ENCODE measurements at regions not wholly inside any gene's neighbourhood (a gene's known extent, or its start where the extent isn't known, plus 50 kb on each side); places are given as distances from the start of the nearest gene placed in this dataset.

DNA sequence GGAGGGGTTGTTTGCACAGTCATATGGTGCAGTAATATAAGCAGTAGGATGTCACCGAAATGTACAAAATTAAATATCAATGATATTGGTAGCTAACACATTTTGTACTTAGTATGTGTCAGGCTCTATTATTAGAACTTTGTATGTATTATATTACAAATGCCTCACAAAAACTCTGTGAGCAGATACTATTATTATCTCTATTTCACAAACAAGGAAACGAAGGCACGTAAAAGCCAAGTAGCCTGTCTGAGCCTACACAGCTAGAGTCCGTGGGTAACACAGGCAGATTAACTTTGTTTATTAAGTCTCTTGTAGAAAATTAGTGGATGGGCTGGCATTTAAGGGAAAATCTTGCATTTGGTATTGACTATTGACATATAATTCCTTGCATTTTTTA is 284.3 kb upstream of the DAB2 start:
- Histone ChIP-seq H2AFZ (ENCODE audit: low read length) (no peak overlapping the region), H3K9ac (ENCODE audit: insufficient read depth, low read length) (no peak overlapping the region), H3K27ac (ENCODE audit: insufficient read depth, low read length) (no peak overlapping the region), H3K79me2 (ENCODE audit: control insufficient read depth, insufficient read depth, low read length) (no peaks in the 10 kb centered on the region), H3K4me1 (ENCODE audit: control insufficient read depth, extremely low read depth, insufficient read depth, low read length) (no peaks in the 10 kb centered on the region), H3K4me2 (ENCODE audit: extremely low read depth, insufficient read depth, low read length) (no peak overlapping the region), H3K36me3 (ENCODE audit: control insufficient read depth, insufficient read depth, low read length) (no peaks in the 10 kb centered on the region), H3K9me3 (ENCODE audit: control insufficient read depth, insufficient read depth, low read depth, low read length) (no peaks in the 10 kb centered on the region), H4K20me1 (ENCODE audit: control insufficient read depth, extremely low read depth, insufficient read depth, low read length) (no peaks in the 10 kb centered on the region), H3K4me3 (replicated peaks in 1 of 4; ENCODE audit: control extremely low read depth in 1 of 4, insufficient read depth in 1 of 4, low read depth in 3 of 4, low read length in 4 of 4) (no peak overlapping the region), H3K27me3 (ENCODE audit: control insufficient read depth, insufficient read depth, low read length) (no peaks in the 10 kb centered on the region)
- TF ChIP-seq, protein P1, sequence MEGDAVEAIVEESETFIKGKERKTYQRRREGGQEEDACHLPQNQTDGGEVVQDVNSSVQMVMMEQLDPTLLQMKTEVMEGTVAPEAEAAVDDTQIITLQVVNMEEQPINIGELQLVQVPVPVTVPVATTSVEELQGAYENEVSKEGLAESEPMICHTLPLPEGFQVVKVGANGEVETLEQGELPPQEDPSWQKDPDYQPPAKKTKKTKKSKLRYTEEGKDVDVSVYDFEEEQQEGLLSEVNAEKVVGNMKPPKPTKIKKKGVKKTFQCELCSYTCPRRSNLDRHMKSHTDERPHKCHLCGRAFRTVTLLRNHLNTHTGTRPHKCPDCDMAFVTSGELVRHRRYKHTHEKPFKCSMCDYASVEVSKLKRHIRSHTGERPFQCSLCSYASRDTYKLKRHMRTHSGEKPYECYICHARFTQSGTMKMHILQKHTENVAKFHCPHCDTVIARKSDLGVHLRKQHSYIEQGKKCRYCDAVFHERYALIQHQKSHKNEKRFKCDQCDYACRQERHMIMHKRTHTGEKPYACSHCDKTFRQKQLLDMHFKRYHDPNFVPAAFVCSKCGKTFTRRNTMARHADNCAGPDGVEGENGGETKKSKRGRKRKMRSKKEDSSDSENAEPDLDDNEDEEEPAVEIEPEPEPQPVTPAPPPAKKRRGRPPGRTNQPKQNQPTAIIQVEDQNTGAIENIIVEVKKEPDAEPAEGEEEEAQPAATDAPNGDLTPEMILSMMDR (conservative IDR thresholded peaks at IDR 0.05 in 1 of 2, IDR thresholded peaks at IDR 0.05 in 1 of 2; ENCODE audit: low read depth in 1 of 2, low read length in 2 of 2): no peak
- no peak for TF ChIP-seq EZH2 (IDR thresholded peaks at IDR 0.05; ENCODE audit: low read length, missing control alignments)
- no peak for DNase-seq (ENCODE audit: low read depth in 2 of 2)

DNA sequence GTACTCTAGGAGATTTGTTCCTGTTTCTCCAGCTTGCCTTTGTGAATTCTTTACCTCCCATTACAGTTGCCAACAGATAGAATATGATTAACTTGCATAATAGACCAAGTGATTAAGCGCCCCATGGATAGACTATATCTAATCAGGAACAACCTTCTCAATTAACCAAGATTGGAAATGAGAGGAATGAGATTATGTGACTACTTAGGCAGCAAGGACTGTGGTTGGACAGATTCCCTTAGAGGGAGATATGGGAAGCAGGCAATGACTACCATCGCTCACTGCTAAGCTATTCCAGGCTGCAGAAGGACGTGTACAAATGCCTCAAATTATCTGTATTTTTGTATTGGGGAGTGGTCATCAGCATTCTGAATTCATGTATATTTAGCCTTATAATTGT is 278.1 kb upstream of the DAB2 start:
- peak in 1 of 2 donors; percentile 30 for DNase-seq (ENCODE audit: low read depth in 2 of 2)

DNA sequence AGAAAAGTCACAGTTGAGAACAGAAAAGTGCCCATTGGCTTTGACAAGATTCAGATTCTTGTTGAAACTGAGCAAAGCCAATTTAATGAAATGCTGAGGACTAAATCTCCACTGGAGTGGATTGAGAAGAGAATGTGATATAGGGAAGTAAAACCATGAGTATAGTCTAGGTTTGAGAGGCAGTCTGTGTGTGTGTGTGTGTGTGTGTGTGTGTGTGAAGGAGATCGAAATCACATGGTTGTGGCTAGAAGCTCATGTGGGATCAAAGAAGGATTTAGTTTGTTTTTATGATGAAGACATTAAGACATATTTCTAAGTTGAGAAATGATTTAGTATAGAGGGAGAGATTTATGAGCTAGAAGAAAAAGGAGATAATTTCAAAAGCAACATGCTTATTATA is 275.7 kb upstream of the DAB2 start:
- no peak overlapping the region for H3K4me2 ChIP-seq (ENCODE audit: extremely low read depth, insufficient read depth, low read length)
- H3K9ac ChIP-seq (ENCODE audit: insufficient read depth, low read length): no peak overlapping the region
- H2AFZ ChIP-seq (ENCODE audit: low read length): no peak overlapping the region
- DNase-seq (ENCODE audit: low read depth in 2 of 2): no peak
- H3K36me3 ChIP-seq (ENCODE audit: control insufficient read depth, insufficient read depth, low read length): no peaks in the 10 kb centered on the region
- H3K27me3 ChIP-seq (ENCODE audit: control insufficient read depth, insufficient read depth, low read length): no peaks in the 10 kb centered on the region
- H3K27ac ChIP-seq (ENCODE audit: insufficient read depth, low read length): no peak overlapping the region
- no peaks in the 10 kb centered on the region for H4K20me1 ChIP-seq (ENCODE audit: control insufficient read depth, extremely low read depth, insufficient read depth, low read length)
- TF ChIP-seq, protein P1 (conservative IDR thresholded peaks at IDR 0.05 in 1 of 2, IDR thresholded peaks at IDR 0.05 in 1 of 2; ENCODE audit: low read depth in 1 of 2, low read length in 2 of 2): no peak
- TF ChIP-seq EZH2 (IDR thresholded peaks at IDR 0.05; ENCODE audit: low read length, missing control alignments): no peak
- no peaks in the 10 kb centered on the region for H3K9me3 ChIP-seq (ENCODE audit: control insufficient read depth, insufficient read depth, low read depth, low read length)
- H3K4me1 ChIP-seq (ENCODE audit: control insufficient read depth, extremely low read depth, insufficient read depth, low read length): no peaks in the 10 kb centered on the region
- no peaks in the 10 kb centered on the region for H3K79me2 ChIP-seq (ENCODE audit: control insufficient read depth, insufficient read depth, low read length)
- H3K4me3 ChIP-seq (replicated peaks in 1 of 4; ENCODE audit: control extremely low read depth in 1 of 4, insufficient read depth in 1 of 4, low read depth in 3 of 4, low read length in 4 of 4): no peak overlapping the region

More for the DNA sequence above, 278.1 kb upstream of the DAB2 start:
- no peak overlapping the region for H2AFZ ChIP-seq (ENCODE audit: low read length)
- no peak overlapping the region for H3K27ac ChIP-seq (ENCODE audit: insufficient read depth, low read length)
- no peak overlapping the region for H3K9ac ChIP-seq (ENCODE audit: insufficient read depth, low read length)
- H3K79me2 ChIP-seq (ENCODE audit: control insufficient read depth, insufficient read depth, low read length): no peaks in the 10 kb centered on the region
- no peak overlapping the region for H3K4me2 ChIP-seq (ENCODE audit: extremely low read depth, insufficient read depth, low read length)
- H3K4me3 ChIP-seq (replicated peaks in 1 of 4; ENCODE audit: control extremely low read depth in 1 of 4, insufficient read depth in 1 of 4, low read depth in 3 of 4, low read length in 4 of 4): no peak overlapping the region
- no peaks in the 10 kb centered on the region for H3K4me1 ChIP-seq (ENCODE audit: control insufficient read depth, extremely low read depth, insufficient read depth, low read length)
- H3K36me3 ChIP-seq (ENCODE audit: control insufficient read depth, insufficient read depth, low read length): no peaks in the 10 kb centered on the region
- no peaks in the 10 kb centered on the region for H3K9me3 ChIP-seq (ENCODE audit: control insufficient read depth, insufficient read depth, low read depth, low read length)
- TF ChIP-seq, protein P1 (conservative IDR thresholded peaks at IDR 0.05 in 1 of 2, IDR thresholded peaks at IDR 0.05 in 1 of 2; ENCODE audit: low read depth in 1 of 2, low read length in 2 of 2): no peak
- no peak for TF ChIP-seq EZH2 (IDR thresholded peaks at IDR 0.05; ENCODE audit: low read length, missing control alignments)
- H4K20me1 ChIP-seq (ENCODE audit: control insufficient read depth, extremely low read depth, insufficient read depth, low read length): no peaks in the 10 kb centered on the region
- no peaks in the 10 kb centered on the region for H3K27me3 ChIP-seq (ENCODE audit: control insufficient read depth, insufficient read depth, low read length)

All from fibroblast of lung (primary cell).